ENCODE measurements at regions not wholly inside any gene's neighbourhood (a gene's known extent, or its start where the extent isn't known, plus 50 kb on each side); places are given as distances from the start of the nearest gene placed in this dataset.
"Not testable (repeated sequence)": the region's sequence is repeated elsewhere in the genome, so short reads cannot be mapped to it uniquely, and the experiment has no call there.

- no peak for DNase-seq
Observed at GRCh38 chr3:153036846-153037245, 125.2 kb upstream of the RAP2B start.

- DNase-seq: peak; percentile 4
Observed at GRCh38 chr3:153038367-153038766, 123.7 kb upstream of the RAP2B start.

- DNase-seq: no peak
Observed at GRCh38 chr3:153038779-153039178, 123.2 kb upstream of the RAP2B start.

- DNase-seq: no peak
Observed at GRCh38 chr3:153041181-153041580, 120.8 kb upstream of the RAP2B start.

GRCh38 chr3:153042088-153042487, 119.9 kb upstream of the RAP2B start:
- peak; percentile 11 for DNase-seq

GRCh38 chr3:153043729-153044328, 118.2 kb upstream of the RAP2B start:
- no peak for DNase-seq

- no peak for DNase-seq
Observed at GRCh38 chr3:153045150-153045549, 116.9 kb upstream of the RAP2B start.

GRCh38 chr3:153050978-153051377, 111.0 kb upstream of the RAP2B start:
- DNase-seq: no peak

- no peak for DNase-seq
Observed at GRCh38 chr3:153051427-153052095, 110.5 kb upstream of the RAP2B start.

- DNase-seq: no peak
Observed at GRCh38 chr3:153052096-153052460, 109.9 kb upstream of the RAP2B start.

- no peak for DNase-seq
Observed at GRCh38 chr3:153055217-153055616, 106.8 kb upstream of the RAP2B start.

- DNase-seq: no peak
Observed at GRCh38 chr3:153055779-153056178, 106.2 kb upstream of the RAP2B start.

- not testable (repeated sequence) for DNase-seq
Observed at GRCh38 chr3:153058031-153058688, 103.9 kb upstream of the RAP2B start.

- no peak for DNase-seq
Observed at GRCh38 chr3:153060346-153060745, 101.7 kb upstream of the RAP2B start.

- DNase-seq: no peak
Observed at GRCh38 chr3:153061938-153062528, 100.0 kb upstream of the RAP2B start.

GRCh38 chr3:153063337-153063736, 98.7 kb upstream of the RAP2B start:
- no peak for DNase-seq

GRCh38 chr3:153066983-153067382, 95.0 kb upstream of the RAP2B start:
- DNase-seq: no peak

- DNase-seq: no peak
Observed at GRCh38 chr3:153069598-153070510, 92.2 kb upstream of the RAP2B start.

GRCh38 chr3:153070511-153070868, 91.5 kb upstream of the RAP2B start:
- no peak for DNase-seq

- DNase-seq: no peak
Observed at GRCh38 chr3:153072382-153072781, 89.6 kb upstream of the RAP2B start.

GRCh38 chr3:153072856-153073255, 89.2 kb upstream of the RAP2B start:
- DNase-seq: no peak

GRCh38 chr3:153073636-153074035, 88.4 kb upstream of the RAP2B start:
- DNase-seq: no peak

GRCh38 chr3:153078826-153079225, 83.2 kb upstream of the RAP2B start:
- DNase-seq: no peak

Data from activated CD4-positive, alpha-beta T cell treated with anti-CD3 and anti-CD28 coated beads, Interleukin-2, Interleukin-6, amounts not matched to agents 100 ng/mL and 50 ng/mL, durations not matched to agents 16 hours and 8 hours (primary cell).